Prostate gland (tissue), 2 donors: ENCODE measurements at regions not wholly inside any gene's neighbourhood (a gene's known extent, or its start where the extent isn't known, plus 50 kb on each side); places are given as distances from the start of the nearest gene placed in this dataset.

Experiments
- DNase-seq: peaks from one replicate; pipeline ENCODE4 v3.0.0-alpha.2; 2019; ENCODE audit warnings: low spot score
- H3K27ac ChIP-seq, 2 donors: fragments of 200-600 bp; sonication (generic); 2 replicates each; pipeline ENCODE4 v1.5.1; 2017 to 2019
- H3K27me3 ChIP-seq: fragments of 200-600 bp; sonication (generic); replicated peaks from 2 replicates; pipeline ENCODE4 v1.5.1; 2019; ENCODE audit not compliant: insufficient read depth
- H3K36me3 ChIP-seq, 2 donors: fragments of 200-600 bp; sonication (generic); 1 replicate in 1 of 2; 2 replicates in 1 of 2; pipeline versions ENCODE4 v1.5.1 to v1.8.1; 2017 to 2019
- H3K4me1 ChIP-seq: fragments of 200-600 bp; sonication (generic); replicated peaks from 2 replicates; pipeline ENCODE4 v1.5.1; 2019
- H3K4me3 ChIP-seq, 2 donors: fragments of 200-600 bp; sonication (generic); 2 replicates each; pipeline ENCODE4 v1.5.1; 2017 to 2019
- H3K9me3 ChIP-seq: fragments of 200-600 bp; sonication (generic); 2 replicates; pipeline ENCODE4 v1.5.1; 2017
- POLR2A ChIP-seq: fragments of 450-650 bp; IDR thresholded peaks from one replicate; pipeline ENCODE4 v1.6.1; 2016; ENCODE audit warnings: antibody characterized with exemption, mild to moderate bottlenecking
- POLR2AphosphoS5 ChIP-seq: sonication (generic); formaldehyde crosslinking; IDR thresholded peaks from one replicate; pipeline ENCODE4 v1.6.1; 2017; ENCODE audit warnings: antibody characterized with exemption
- WGBS: methylation state at CpG from one replicate; pipeline ENCODE4 v1.1.5; 2018; 5-methylcytosine and 5-hydroxymethylcytosine counted together
- intact Hi-C: fragments of 100-400 bp; cut with DNase I; formaldehyde crosslinking; loops from one replicate; pipeline ENCODE4 v1.14.2; 2022
- TF ChIP-seq, protein P1 (sequence below), 4 experiments: fragments of 200-600 bp in 2 of 4; fragments of 450-650 bp in 2 of 4; sonication (generic) in 2 of 4; IDR thresholded peaks; 1 replicate in 3 of 4; 2 replicates in 1 of 4; pipeline ENCODE4 v1.5.1; 2016 to 2019; ENCODE audit warnings: antibody characterized with exemption in 4 of 4, mild to moderate bottlenecking in 2 of 4, moderate library complexity in 2 of 4

DNA sequence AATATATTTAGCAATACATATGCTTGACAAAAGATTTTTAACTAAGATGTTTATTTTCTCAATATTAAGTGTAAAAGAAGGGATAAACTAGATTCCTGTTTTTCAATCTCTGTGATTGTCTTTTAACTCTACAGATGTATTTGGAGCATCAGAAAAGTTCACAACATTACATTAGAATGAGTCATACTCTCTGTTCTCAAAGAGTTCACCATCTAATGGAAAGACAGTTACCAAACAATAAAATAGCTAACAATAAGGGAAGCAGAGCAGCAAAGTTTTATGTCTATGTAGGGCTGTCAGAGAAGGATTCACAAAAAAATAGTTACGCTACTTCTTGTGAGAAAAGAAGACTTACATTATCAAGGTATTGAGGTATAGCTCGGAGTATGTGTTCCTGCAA, 109.2 kb upstream of the MAP2 start:
- WGBS: 41% methylated on average over 2 of the region's 2 CpGs
- H3K27ac ChIP-seq: no peak overlapping the region
- intact Hi-C loops: no loop called here
- no peaks in the 10 kb centered on the region for H3K4me1 ChIP-seq
- no peak for DNase-seq
- H3K36me3 ChIP-seq: no peaks in the 10 kb centered on the region
- no peaks in the 10 kb centered on the region for H3K9me3 ChIP-seq
- TF ChIP-seq POLR2A: no peak
- TF ChIP-seq, protein P1, sequence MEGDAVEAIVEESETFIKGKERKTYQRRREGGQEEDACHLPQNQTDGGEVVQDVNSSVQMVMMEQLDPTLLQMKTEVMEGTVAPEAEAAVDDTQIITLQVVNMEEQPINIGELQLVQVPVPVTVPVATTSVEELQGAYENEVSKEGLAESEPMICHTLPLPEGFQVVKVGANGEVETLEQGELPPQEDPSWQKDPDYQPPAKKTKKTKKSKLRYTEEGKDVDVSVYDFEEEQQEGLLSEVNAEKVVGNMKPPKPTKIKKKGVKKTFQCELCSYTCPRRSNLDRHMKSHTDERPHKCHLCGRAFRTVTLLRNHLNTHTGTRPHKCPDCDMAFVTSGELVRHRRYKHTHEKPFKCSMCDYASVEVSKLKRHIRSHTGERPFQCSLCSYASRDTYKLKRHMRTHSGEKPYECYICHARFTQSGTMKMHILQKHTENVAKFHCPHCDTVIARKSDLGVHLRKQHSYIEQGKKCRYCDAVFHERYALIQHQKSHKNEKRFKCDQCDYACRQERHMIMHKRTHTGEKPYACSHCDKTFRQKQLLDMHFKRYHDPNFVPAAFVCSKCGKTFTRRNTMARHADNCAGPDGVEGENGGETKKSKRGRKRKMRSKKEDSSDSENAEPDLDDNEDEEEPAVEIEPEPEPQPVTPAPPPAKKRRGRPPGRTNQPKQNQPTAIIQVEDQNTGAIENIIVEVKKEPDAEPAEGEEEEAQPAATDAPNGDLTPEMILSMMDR (IDR thresholded peaks at IDR 0.05): no peak
- TF ChIP-seq POLR2AphosphoS5: no peak
- no peaks in the 10 kb centered on the region for H3K27me3 ChIP-seq
- no peak overlapping the region for H3K4me3 ChIP-seq

DNA sequence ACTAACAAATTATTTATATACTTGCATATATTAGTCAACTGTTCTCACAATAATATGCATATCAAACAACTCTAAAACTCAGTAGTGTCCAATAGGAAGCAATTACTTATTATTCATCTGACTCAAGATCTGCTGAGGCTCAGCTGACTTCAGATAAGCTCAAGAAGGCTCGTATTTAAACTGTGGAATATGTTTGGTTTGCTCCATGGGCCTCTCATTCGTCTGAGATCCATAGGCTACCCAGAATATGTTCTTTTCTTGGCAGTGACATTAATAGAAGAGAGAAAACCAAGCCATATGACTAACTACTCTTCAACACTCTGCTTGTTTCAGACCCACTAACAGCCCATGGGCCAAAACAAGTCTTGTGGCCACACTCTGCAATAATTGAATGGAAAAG, 107.7 kb upstream of the MAP2 start:
- no peaks in the 10 kb centered on the region for H3K36me3 ChIP-seq
- no peak for DNase-seq
- TF ChIP-seq POLR2AphosphoS5 (no peak), POLR2A (no peak)
- TF ChIP-seq, protein P1 (IDR thresholded peaks at IDR 0.05): no peak
- intact Hi-C loops: no loop called here
- WGBS: 68% methylated on average over 2 of the region's 2 CpGs
- H3K4me3 ChIP-seq: no peak overlapping the region
- no peaks in the 10 kb centered on the region for H3K9me3 ChIP-seq
- H3K27ac ChIP-seq: no peak overlapping the region
- no peaks in the 10 kb centered on the region for H3K27me3 ChIP-seq
- no peaks in the 10 kb centered on the region for H3K4me1 ChIP-seq

DNA sequence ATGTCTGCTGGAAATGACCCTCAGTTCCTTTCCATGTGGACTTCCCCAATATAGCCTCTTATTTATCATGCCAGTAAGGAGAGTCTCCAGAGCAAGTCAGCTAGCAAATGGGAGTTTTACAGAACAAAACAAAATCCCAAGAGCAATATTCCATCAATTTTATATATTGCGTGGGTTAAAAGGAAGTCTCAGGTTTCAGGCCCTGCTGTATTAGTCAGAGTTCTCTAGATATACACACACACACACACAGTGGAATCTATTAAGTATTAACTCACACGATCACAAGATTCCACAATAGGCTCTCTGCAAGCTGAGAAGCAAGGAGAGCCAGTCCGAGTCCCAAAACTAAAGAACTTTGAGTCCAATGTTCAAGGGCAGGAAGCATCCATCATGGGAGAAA, 102.8 kb upstream of the MAP2 start:
- intact Hi-C loops: no loop called here
- WGBS: 64% methylated on average over 3 of the region's 3 CpGs
- no peak overlapping the region for H3K4me3 ChIP-seq

DNA sequence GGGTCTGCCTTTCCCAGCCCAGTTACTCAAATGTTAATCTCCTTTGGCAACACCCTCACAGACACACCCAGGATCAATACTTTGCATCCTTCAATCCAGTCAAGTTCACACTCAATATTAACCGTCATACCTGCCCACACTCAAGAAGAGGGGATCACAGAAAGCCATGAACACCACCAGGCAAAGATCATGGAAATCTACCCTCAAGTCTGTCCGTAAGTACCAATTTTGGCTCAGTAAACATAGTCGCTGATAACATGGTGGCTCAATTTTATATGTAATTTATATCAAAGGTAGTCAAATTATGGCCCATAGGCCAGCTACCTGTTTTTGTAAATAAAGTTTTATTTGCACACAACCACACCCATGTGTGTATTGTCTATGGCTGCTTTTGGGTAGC, 102.3 kb upstream of the MAP2 start:
- intact Hi-C loops: no loop called here
- H3K27ac ChIP-seq: no peak overlapping the region
- no peak overlapping the region for H3K4me3 ChIP-seq
- no peak for DNase-seq
- H3K27me3 ChIP-seq: no peaks in the 10 kb centered on the region
- no peaks in the 10 kb centered on the region for H3K36me3 ChIP-seq
- H3K4me1 ChIP-seq: no peaks in the 10 kb centered on the region
- H3K9me3 ChIP-seq: no peaks in the 10 kb centered on the region
- 94% methylated on average over 3 of the region's 3 CpGs for WGBS
- TF ChIP-seq POLR2AphosphoS5: no peak
- TF ChIP-seq, protein P1 (IDR thresholded peaks at IDR 0.05): no peak
- TF ChIP-seq POLR2A: no peak

More for the DNA sequence above, 102.8 kb upstream of the MAP2 start:
- Histone ChIP-seq H3K27ac (no peak overlapping the region), H3K27me3 (no peaks in the 10 kb centered on the region), H3K4me1 (no peaks in the 10 kb centered on the region), H3K9me3 (no peaks in the 10 kb centered on the region), H3K36me3 (no peaks in the 10 kb centered on the region)
- no peak for DNase-seq
- TF ChIP-seq POLR2AphosphoS5 (no peak), POLR2A (no peak)
- TF ChIP-seq, protein P1 (IDR thresholded peaks at IDR 0.05): no peak

DNA sequence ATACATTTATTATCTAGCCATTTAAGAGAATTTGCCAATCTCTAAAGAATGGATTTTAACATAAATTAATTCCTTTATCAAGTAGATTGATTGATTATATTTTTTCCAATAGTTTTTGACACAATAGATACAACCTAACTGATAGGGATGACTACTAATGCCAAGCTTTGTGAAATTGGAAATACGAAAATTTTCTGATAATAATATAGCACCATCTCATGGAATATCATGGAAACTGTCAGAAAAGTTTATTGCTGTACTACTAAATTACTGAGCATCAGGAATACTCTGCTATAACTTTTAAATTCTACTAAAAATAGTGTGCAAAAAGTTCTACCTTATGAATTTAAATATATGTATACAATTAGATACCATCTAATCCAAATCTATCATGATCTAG, 101.8 kb upstream of the MAP2 start:
- no peaks in the 10 kb centered on the region for H3K9me3 ChIP-seq
- H3K4me3 ChIP-seq: no peak overlapping the region
- H3K27me3 ChIP-seq: no peaks in the 10 kb centered on the region
- 60% methylated on average over 1 of the region's 1 CpG for WGBS
- intact Hi-C loops: no loop called here
- no peaks in the 10 kb centered on the region for H3K4me1 ChIP-seq
- no peak overlapping the region for H3K27ac ChIP-seq
- TF ChIP-seq, protein P1 (IDR thresholded peaks at IDR 0.05): peak in 3 of 4 experiments; percentile 11 to 51 (median 17)
- TF ChIP-seq POLR2A (no peak), POLR2AphosphoS5 (no peak)
- no peak for DNase-seq
- no peaks in the 10 kb centered on the region for H3K36me3 ChIP-seq
